ENCODE measurements at regions not wholly inside any gene's neighbourhood (a gene's known extent, or its start where the extent isn't known, plus 50 kb on each side); places are given as distances from the start of the nearest gene placed in this dataset.

GRCh38 chr2:139077099-139077737, 297.0 kb upstream of the NXPH2 start:
- no peak for TF ChIP-seq CTCF (IDR thresholded peaks at IDR 0.05; ENCODE audit: borderline replicate concordance)
- Histone ChIP-seq H3K4me1 (no peaks in the 10 kb centered on the region), H3K27me3 (ENCODE audit: low read depth) (no peaks in the 10 kb centered on the region), H3K4me3 (no peak overlapping the region), H3K36me3 (no peaks in the 10 kb centered on the region), H3K27ac (replicated peaks) (no peak overlapping the region), H3K9me3 (replicated peaks) (no peaks in the 10 kb centered on the region)
- intact Hi-C loops (cut with micrococcal nuclease) = no loop called here
- no peak for DNase-seq

DNA sequence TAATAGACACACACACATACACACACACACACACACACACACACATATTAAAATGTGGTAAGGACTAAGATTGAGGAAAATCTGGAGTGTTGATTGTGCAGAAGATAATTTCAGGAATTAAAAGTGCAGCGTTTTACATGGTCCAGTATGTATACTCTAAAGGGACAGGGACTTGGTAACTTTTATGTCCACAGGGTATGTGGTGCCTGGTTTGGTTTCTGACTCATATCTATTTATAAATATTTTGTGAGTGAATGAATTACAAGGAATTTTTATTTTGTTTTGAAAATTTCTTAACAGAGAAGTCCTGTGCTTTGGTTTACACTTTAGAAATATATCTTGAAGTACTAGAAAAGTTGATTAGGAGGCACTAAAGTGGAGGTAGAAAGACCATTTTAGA, 287.7 kb upstream of the NXPH2 start:
- no peak overlapping the region for H3K27ac ChIP-seq (replicated peaks)
- no peaks in the 10 kb centered on the region for H3K27me3 ChIP-seq (ENCODE audit: low read depth)
- H3K4me1 ChIP-seq = no peaks in the 10 kb centered on the region
- H3K9me3 ChIP-seq (replicated peaks) = no peaks in the 10 kb centered on the region
- DNase-seq = no peak
- no peaks in the 10 kb centered on the region for H3K36me3 ChIP-seq
- no peak for TF ChIP-seq CTCF (IDR thresholded peaks at IDR 0.05; ENCODE audit: borderline replicate concordance)
- no peak overlapping the region for H3K4me3 ChIP-seq
- intact Hi-C loops (cut with micrococcal nuclease) = no loop called here

DNA sequence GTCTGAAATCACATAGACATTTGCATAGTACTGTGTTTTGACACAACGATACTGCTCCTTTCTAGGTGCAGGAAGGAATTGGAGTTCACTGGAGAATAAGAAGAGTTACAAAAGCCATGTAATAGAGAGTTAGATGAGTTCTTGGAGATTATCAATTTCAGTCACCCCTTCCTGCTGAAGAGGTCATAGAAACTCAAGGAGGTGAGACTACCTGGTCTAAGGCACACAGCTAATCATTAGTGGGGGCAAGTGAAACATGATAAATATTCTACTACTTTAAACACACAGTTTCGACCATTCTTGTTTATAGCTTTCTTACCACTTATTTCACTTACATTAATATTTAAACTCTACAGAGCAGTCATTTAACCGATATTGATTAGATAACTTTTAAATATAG, 286.9 kb upstream of the NXPH2 start:
- no peak for DNase-seq
- intact Hi-C loops (cut with micrococcal nuclease) = no loop called here
- no peak overlapping the region for H3K27ac ChIP-seq (replicated peaks)
- H3K27me3 ChIP-seq (ENCODE audit: low read depth) = no peaks in the 10 kb centered on the region
- no peaks in the 10 kb centered on the region for H3K4me1 ChIP-seq
- no peaks in the 10 kb centered on the region for H3K36me3 ChIP-seq
- H3K4me3 ChIP-seq = no peak overlapping the region
- H3K9me3 ChIP-seq (replicated peaks) = no peaks in the 10 kb centered on the region
- TF ChIP-seq CTCF (IDR thresholded peaks at IDR 0.05; ENCODE audit: borderline replicate concordance) = no peak

DNA sequence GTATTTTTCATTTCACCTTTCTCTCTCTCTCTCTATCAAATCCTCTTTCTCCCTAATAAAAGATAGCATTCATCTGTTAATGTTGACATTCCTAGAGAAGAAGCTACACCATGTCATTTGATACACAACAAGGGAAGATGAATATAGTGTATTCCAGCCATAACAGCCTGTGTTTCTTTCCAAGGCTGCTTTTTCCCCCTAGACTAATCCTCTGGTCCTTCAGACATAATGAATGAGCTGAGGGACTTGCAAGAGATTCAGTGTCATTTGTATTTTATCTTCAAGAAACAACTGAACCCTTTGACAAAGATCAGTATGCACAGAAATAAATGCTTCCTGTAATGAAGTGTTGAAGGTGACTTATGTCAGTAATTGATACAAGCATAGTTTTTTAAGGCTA, 284.0 kb upstream of the NXPH2 start:
- H3K36me3 ChIP-seq = no peaks in the 10 kb centered on the region
- no peaks in the 10 kb centered on the region for H3K9me3 ChIP-seq (replicated peaks)
- H3K4me3 ChIP-seq = no peak overlapping the region
- H3K27ac ChIP-seq (replicated peaks) = no peak overlapping the region
- no peak for DNase-seq
- H3K4me1 ChIP-seq = no peaks in the 10 kb centered on the region
- H3K27me3 ChIP-seq (ENCODE audit: low read depth) = no peaks in the 10 kb centered on the region
- no peak for TF ChIP-seq CTCF (IDR thresholded peaks at IDR 0.05; ENCODE audit: borderline replicate concordance)
- intact Hi-C loops (cut with micrococcal nuclease) = no loop called here

DNA sequence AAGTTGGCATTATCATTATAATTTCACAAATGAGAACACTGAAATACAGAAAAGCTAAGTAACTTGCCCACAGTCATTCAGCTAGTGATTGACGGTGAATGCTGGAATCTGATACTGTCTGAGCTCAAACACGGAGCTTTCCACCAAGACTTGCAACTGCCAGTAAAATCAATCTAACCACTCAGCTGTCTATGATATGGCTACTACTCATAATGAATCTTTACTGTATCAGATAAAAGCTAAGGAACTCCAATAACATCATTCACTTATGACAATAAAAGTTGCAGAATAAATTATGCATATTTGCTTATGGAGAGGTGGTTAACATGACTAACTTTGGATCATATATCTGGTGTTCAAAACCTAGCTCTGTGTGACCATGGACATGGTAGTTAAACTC, 279.4 kb upstream of the NXPH2 start:
- TF ChIP-seq CTCF (IDR thresholded peaks at IDR 0.05; ENCODE audit: borderline replicate concordance) = no peak
- no peak overlapping the region for H3K27ac ChIP-seq (replicated peaks)
- intact Hi-C loops (cut with micrococcal nuclease) = no loop called here
- no peak overlapping the region for H3K4me3 ChIP-seq
- H3K4me1 ChIP-seq = no peaks in the 10 kb centered on the region
- DNase-seq = no peak
- no peaks in the 10 kb centered on the region for H3K27me3 ChIP-seq (ENCODE audit: low read depth)
- H3K36me3 ChIP-seq = no peaks in the 10 kb centered on the region
- no peaks in the 10 kb centered on the region for H3K9me3 ChIP-seq (replicated peaks)
